T-helper 2 cell (primary cell): ENCODE measurements at regions not wholly inside any gene's neighbourhood (a gene's known extent, or its start where the extent isn't known, plus 50 kb on each side); places are given as distances from the start of the nearest gene placed in this dataset.

ENCODE experiments used
- DNase-seq, 5 experiments: peaks; one replicate each; pipeline versions ENCODE4 v3.0.0 to v3.0.0-alpha.2; 2012 to 2022

DNA sequence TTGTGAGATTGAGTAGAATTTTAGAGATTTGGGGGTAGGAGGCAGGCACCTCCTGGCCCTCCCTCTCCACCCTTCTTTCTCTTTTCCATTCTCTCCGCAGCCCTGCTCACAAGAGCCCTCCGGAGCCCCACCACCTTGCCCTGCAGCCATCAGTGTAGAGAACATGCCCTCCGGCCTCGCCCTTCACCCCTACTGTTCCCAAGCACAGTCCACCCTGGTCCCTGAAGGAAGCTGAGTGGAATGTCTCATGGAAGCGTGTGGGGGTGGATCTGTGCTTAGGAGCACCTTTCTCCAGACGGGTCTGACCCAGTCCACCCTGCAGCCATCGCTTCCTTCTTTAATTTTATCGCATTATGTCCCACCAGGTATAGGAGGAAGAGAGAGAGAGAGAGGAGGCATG, 267.1 kb downstream of the NSG2 start:
- DNase-seq, result no peak

DNA sequence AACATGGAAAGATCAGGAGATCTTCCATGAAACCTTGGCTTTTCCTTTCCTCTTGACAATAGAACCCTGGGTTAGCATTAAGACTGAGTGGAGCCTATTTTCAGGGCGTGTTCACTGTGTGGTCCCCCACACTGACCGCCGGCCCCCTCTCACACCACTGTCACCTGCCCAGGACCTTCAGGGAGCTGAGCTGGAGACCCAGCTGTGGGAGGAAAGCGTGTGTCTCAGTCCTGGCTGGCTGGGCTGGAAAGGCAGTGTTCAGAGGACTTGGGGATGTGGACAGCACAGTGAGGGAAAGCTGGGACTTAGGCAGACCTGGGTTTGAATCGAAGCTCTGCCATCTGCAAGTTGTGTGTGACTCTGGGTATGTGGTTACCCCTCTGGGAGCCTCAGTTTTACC, 268.1 kb downstream of the NSG2 start:
- no peak for DNase-seq

DNA sequence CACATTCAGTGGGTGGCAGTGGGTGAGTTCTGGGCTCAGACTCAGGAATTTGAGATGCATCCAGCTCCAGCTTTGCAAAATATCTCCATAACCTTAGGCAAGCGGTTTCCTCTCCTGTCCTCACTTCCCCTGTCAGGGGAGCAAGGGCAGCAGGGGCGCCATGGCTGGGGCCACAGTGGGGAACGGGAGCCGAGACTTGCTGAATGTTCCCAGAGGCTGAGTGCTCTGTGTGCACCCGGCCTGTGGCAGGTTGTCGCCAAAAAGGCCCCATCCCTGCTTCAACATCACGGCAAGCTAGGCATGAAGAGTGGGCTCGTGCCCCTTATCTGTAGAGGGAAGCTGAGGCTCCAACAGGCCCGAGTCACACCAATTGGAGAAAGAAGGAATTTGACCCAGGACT, 268.8 kb downstream of the NSG2 start:
- no peak for DNase-seq

DNA sequence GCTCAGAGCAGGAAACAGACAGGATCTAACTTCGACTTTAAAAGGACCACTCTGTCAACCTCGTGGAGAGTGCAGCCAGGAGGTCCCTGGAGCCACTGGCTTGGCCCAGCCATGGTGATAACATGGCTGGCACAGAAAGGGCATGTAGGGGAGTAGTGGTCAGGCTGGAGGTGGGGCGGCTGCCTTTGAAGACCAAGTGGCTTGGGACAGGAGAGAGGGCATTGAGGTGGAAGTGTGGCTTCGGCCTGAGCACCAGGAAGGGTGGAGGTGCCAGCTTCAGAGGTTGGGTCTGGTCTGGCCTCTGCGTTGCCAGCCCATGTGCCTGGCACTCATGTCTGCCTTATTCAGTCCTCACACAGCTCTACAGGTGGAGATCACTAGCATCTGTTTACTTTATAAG, 270.0 kb downstream of the NSG2 start:
- no peak for DNase-seq

DNA sequence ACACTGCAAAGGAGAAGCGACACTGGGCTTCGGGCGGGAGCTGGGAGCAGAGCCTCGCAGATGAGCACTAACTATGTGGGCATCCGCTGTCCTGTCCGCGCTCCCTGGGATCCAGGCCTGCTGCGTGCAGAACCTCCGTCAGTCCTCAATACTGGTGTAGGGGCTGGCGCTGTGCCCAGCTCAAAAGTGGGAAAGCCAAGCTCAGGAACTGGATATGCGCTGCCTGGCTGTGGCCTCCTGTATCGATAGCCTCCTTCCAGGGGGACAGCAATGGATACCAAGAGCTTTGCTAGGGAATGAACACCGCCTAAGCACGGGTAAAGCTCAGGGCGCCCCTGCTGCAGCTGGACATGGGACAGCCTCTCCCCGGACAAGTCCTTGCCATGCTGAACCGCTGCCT, 270.4 kb downstream of the NSG2 start:
- no peak for DNase-seq

DNA sequence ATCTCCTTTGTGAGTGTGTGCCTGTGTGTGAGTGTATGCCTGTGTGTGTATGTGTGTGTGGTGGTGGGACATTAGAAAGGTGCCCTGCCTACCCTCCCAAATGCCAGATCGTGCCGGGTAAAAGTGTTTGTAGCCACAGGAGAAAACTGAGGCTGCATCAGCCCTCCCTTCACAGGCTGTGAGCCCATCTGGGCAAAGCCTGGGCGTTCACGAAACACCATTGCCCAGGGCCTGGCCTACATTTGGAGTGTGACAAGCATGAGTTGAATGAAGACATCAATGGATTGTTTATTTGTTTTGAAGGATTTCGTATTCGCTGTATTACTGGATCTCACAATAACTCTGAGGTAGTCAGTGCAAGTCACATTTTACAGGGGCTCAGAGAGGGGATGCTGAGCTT, 270.8 kb downstream of the NSG2 start:
- no peak for DNase-seq

DNA sequence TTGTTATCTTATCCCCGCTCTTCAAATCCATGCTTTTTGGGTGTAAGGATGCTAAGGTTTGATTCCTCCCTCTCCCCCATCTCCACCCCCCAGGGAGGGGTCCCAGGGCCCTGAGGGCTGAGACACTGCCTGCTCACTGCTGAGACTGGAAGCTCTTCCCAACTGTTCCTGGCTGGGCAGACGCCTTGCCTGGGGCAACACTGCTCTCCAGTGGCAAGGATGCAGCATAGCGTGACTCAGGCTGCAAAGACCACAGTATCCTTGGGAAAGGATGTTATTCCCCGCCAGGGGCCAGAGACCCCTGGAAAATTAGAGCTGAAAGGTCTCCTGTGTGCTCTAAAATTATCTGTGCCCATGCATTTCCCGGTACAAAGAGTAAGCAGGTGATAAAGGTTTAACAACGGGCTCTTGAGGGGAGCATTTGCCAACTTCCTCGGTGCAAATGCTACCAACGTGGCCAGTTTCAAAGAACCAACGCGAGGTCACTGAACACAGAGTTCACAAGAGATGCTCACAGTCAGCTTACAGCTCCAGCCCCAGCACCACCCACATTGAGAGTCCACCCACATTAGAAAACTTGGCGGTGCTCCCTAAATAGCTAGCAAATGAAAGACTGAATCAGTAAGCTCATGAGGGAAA, 271.9 kb downstream of the NSG2 start:
- no peak for DNase-seq

DNA sequence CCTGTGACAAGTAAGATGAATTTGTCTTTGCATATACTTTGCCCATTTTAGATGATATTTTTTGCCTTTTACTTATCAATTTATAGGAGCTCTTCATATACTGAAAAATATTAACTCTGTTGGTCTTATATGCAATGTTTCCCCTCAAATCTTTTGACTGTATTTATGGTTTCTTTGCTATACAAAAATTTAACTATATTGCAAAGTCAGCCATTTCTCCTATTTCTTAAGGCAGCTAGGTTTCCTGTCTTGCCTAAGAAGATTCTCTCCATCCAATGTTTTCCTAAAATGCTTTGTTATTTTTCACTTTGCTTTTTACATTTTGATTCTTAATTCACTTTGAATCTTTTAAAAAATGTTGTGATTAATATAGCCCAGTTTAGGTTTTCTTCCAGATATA, 273.1 kb downstream of the NSG2 start:
- no peak for DNase-seq

DNA sequence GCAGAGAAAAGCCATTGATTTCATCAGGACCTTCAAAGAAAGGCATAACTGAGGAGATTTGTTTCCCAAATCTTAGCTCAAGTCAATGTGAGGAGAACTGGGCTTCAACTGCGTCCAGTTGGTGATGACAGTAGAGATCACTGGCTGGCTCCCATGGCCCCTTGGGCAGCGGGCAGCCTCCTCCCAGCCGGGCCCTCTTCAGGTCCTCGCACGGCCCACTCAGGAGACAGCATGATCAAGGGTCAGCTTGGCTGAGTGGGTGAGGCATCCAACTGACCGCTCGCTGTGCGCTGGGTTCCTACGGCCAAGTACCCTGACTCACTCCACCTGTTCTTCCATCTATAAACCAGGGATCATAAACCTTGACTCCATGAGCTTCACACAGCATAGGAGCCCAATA, 274.0 kb downstream of the NSG2 start:
- no peak for DNase-seq

DNA sequence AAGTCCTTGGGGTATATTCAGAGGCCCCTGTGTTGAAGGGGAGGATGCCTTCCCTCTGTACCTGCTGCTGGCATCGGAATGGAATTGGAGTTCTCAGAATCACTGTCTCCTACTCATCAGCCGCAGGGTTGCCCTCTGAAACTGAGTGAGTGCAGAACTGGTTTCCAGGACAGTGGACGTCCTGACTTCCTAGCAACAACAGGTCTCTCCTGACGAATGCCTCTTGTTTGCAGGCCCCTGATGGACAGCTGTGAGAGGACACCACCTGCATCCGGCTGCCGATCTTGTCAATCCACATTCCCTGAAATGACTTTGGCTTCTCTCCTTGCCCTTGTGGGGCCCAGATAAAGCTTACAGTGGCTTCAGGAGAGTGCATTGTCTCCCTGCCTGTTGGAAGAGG, 274.5 kb downstream of the NSG2 start:
- no peak for DNase-seq

DNA sequence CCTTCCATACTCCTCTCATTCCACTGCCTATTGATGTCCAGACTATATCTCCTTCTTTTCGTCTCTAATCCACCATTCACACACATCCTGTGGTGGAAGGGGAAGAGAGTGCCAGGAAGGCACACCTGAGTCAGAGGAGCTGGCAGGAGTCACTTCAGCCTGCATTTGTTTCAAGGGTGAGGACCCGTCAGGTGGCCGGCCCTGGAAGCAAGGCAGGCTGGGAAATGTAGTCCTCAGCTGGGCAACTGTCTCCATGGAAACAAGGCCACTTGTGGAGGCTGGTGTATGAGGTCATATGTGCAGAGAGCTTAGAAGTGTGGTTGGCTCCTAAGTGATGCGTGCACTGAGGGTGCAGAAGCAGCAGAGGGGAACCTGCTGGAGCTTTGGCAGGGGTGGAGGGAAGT, 278.4 kb downstream of the NSG2 start:
- DNase-seq, result peak in 1 of 5 experiments; percentile 31

DNA sequence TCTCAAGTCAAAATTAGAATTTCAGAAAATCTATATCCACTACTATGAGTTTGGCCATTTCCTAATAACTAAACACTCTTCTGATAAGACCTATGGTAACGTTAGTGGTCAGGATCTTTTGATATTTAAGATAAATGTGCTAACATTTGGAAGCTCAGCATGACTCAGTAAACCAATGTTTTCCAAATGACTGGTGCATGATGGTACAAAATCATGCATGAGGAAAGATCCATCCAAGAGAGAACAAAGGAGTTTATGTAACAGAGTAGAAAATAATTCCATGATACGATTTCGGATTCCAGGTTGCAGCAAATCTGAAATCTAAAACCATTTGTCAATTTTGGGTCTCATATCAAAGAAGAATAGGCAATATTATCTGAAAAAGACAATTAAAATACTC, 279.2 kb downstream of the NSG2 start:
- DNase-seq, result no peak

DNA sequence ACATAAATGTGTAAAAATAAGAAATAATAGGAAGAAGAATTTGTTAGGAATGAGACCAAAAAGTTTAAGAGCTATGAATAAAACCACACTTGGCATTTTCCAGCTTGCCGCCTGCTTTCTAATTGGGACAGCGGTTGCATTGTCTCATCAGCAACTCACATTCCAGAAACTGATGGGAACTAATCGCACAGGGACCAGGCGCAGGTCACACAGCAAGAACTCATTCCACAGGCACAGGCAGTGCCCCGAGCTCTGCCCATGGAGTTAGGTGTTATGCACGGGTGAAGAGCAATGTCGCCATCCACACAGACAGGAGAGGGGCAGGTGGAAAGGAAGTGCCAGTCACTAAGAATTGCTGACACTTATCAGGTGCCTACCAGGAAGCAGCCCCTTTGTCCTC, 279.9 kb downstream of the NSG2 start:
- DNase-seq, result no peak

DNA sequence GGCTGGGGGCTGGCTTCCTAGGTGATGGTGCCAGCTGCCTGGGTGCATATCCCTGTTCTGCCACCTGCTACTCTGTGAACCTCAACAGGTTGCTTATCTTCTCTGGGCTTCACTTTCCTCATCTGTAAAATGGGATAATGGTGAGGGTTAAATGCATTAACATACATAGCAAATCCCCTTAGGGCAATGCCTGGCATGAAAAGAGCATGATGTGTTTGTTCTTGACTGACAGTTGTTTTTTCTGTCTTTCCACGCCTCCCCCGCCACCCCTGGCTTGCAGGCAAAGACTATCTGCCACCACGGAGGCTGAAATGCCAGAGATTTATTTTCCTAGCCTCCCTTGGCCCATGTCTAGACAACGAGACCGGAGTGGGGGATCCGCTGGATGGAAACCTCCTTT, 280.5 kb downstream of the NSG2 start:
- no peak for DNase-seq

DNA sequence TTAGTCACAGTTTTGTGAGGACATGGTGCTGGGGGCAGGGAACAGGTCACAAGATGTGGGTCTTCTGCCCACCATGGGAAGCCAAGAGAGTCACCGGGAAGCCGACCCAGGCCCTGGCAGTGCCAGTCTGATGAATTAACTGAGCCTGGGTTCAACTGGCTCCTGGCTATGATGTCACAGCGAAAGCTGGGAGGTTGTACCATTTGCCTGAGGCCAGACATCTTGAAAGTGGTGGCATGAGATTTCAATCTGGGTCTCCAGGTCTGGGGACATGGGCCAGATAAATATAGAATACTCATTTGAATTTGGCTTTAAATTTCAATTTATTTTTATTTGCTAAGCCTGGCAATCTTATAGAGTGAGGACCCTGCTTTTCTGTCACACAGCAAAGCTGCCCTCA, 280.9 kb downstream of the NSG2 start:
- DNase-seq, result no peak

DNA sequence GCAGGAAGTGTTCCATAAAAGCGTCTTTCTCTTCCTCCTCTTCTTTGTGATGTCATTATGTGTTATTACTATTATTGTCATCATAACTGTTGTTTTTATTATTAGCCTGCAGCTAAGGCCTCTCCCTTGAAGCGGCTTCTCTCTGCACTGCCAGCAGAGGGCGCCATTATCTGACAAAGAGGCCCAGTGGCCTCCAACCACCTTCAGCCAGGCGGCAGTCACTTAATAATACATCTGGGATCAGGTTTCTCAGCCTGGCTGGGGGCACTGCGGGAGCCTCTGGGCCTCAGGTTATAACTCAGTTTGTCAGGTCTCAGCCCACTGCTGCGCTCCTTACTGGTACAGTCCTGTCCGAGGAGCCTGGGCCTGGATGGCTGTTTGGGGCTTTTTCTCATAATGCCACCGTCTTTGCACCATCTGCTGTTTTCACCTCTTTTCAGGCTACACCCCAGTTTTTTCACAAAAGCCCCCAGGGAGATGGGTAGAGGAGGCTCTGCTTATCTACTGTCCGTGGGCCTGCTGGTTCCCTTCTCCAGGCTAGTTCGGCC, 281.9 kb downstream of the NSG2 start:
- DNase-seq, result peak in 4 of 5 experiments; percentile 26 to 63 (median 32)

DNA sequence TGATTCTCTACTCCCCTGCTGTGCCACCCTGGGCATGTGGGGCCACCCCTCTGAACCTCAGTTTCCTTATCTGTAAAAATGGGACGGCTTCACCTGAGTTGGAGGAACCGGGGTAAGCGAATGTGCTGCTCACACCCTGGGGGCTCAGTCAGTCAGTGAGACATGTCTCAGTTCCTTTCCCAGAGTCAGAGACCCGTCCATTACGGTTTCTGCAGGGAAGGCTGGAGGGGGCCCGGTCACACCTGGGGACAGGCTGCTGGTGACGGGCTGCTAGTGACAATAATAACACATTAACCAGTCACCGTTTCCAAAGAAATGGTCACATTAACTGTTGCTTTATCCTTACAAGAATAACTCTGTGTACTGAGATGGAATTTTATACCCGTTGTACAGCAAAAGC, 282.4 kb downstream of the NSG2 start:
- DNase-seq, result no peak

DNA sequence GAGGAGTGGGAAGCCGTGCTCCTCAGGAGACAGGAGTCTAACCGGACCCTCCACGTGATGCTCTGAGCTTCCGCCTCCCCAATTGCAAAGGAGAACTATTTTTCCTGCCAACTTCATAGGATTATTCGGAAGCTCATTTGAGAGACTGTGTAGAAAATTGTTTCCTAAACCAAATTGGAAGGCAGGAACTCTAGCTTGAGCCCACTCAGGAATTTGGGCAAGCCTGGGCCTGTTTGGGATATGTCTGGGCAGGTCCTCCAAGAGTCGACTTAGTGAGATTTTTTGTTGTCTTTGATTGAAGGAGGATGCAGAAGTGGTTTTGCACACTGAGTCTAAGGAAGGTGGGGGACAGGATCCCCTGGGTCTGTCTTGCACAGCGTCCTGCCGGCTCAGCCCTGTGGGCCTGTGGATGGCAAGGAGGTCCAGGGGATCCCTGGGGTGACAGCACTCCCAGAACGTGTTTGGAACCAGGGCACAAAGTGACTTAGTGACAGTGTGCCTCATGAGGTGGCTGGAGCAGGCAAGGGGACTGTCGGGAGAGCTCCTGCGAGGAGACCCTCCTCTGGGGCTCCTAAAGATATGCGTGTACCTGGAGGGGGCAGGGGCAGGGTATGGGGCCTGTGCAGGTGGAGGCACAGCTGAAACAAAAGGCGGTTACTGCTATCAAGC, 283.3 kb downstream of the NSG2 start:
- DNase-seq, result no peak

DNA sequence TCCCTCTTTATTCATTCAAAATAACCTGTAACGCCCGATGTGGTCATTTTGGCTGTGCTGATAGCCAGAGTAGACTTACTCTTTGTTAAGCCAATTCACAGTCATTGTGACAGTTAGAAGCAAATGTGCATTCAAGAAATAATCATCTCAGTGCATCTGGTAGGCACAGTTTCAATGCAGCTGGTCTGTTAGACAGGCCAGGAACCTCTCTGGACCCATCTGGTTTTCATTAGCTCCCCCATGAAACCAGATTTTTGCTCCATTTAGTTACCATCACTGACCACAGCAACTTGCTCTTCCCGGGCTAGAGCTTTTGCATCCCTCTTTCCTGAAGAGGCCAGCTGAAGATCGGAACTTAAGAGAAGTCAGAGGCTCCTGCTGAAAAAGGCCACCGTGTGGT, 284.2 kb downstream of the NSG2 start:
- DNase-seq, result no peak

DNA sequence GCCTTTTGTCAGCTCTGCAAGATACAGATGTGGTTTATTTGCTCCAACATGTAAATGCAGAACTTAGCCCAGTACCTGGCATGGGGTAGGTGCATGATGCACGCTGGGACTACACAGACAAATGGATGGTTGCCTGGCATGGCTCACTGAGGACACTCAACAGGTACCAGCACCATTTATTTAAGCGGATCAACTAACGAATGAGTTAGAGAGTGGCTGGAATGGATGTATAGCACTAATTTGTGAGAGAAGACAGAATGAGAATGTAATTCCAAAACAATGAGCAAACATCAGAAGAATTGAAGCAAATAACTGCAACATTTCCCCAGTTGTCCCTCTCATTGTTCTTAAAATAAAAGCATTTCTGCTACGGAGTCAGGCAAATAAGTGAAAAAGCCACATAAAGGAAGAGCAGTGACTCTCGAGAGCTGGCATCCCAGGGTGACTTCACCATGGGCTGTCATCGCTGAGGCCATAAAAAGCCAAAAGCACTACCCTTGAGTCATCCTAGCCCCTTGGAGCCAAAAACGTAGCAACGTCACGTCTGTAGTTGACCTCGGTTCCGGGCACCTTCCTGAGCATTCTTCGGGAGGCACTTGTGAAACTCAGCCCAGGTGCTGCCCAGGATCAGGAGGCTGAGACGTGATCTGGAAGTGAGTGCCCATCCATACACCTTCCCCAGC, 290.3 kb downstream of the NSG2 start:
- DNase-seq, result no peak

DNA sequence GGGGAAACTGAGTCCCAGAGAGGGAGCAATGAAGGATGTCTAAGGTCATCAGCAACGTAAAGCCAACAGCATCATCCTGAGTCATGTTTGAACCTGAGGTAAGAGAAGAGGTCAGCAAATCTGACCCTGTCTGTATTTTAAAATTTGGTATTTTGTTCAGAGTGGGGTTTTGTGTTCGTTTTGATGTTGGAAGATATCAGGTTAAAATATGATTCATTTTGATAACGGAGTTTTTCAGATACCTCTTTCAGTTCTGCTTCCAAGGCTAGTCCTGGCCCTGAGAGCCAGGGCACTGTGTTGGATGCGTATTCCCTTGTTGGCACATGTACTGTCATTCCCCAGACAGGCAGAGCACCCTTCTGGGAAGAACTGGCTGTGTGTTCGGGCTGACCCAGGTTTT, 291.0 kb downstream of the NSG2 start:
- DNase-seq, result no peak

DNA sequence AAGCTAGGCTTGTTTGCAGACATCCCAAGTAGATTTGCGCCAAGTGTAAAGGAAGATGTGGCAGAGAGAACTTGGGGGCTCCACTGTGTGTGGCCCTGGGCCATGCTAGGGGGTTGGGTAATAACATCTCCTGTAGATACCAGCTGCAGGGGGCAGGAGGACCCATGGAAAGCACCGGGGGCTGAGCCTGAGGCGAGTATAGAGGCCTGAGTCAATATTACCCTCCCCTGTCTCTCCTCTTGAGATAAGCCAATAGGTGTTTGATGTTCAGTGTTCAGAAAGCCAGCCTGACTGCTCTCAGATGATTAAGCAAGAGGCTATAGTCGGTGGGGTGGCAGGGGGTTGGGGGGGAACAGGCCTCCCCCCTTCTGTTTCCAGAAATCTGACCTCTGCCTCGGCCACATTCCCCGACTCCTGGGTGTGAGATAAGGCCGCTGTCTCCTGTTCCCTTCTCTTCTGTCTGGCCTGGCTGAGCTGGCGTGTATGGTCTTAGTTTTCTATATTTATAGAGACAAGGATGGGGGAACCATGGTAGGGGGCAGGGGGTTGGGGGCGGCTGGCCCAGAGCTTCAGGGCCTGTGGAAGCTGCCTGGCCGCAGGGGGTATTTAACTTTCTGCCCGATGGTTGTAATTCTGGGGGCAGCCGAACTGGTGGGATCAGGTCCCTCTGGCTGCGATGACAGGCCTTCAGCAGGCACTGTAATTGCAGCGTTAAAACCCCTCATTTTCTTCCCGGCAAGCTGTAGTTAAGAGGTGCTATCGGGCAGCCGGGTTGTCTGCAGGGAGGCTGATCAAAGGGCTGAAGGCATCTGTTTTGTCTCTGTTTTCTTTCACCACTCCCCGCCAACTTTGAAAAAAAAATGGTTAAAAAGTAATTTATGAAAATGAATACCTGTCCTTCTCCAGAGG, 292.0 kb downstream of the NSG2 start:
- DNase-seq, result no peak
